Liver (tissue), 7 donors: ENCODE measurements at regions not wholly inside any gene's neighbourhood (a gene's known extent, or its start where the extent isn't known, plus 50 kb on each side); places are given as distances from the start of the nearest gene placed in this dataset.

Source experiments
- DNase-seq: peaks from one replicate; pipeline ENCODE4 v3.0.0-alpha.2; 2017; ENCODE audit warnings: low spot score
- H3K27ac ChIP-seq, 2 donors: one replicate each; pipeline ENCODE4 v1.7.0; 2013; ENCODE audit warnings: inconsistent platforms in 2 of 2, low read length in 2 of 2, control low read depth in 1 of 2, low read depth in 1 of 2, mild to moderate bottlenecking in 1 of 2
- H3K27me3 ChIP-seq, 4 donors: one replicate each; pipeline versions ENCODE4 v1.6.1 to v1.7.0; 2013; ENCODE audit warnings: low read length in 3 of 4, inconsistent platforms in 1 of 4, mild to moderate bottlenecking in 1 of 4, moderate library complexity in 1 of 4; ENCODE audit not compliant: control insufficient read depth in 4 of 4, insufficient read depth in 4 of 4
- H3K36me3 ChIP-seq, 4 donors: one replicate each; pipeline versions ENCODE4 v1.6.1 to v1.7.0; 2013; ENCODE audit warnings: low read length in 3 of 4, mild to moderate bottlenecking in 3 of 4, low read depth in 1 of 4, moderate library complexity in 1 of 4; ENCODE audit not compliant: control insufficient read depth in 4 of 4, insufficient read depth in 3 of 4
- H3K4me1 ChIP-seq, 4 donors: one replicate each; pipeline versions ENCODE4 v1.6.1 to v1.7.0; 2013; ENCODE audit warnings: low read length in 3 of 4, mild to moderate bottlenecking in 3 of 4, moderate library complexity in 1 of 4; ENCODE audit not compliant: control insufficient read depth in 4 of 4, insufficient read depth in 4 of 4
- H3K4me3 ChIP-seq, 3 donors: one replicate each; pipeline versions ENCODE4 v1.6.1 to v1.7.0; 2013; ENCODE audit warnings: low read length in 3 of 3, control low read depth in 1 of 3, low read depth in 1 of 3, mild to moderate bottlenecking in 1 of 3
- H3K9ac ChIP-seq, 2 donors: one replicate each; pipeline ENCODE4 v1.7.0; 2013; ENCODE audit warnings: low read length in 2 of 2, mild to moderate bottlenecking in 2 of 2, moderate library complexity in 2 of 2, control low read depth in 1 of 2, low read depth in 1 of 2
- H3K9me3 ChIP-seq, 4 donors: one replicate each; pipeline versions ENCODE4 v1.6.1 to v1.7.0; 2013; ENCODE audit warnings: low read length in 3 of 4; ENCODE audit not compliant: control insufficient read depth in 4 of 4
- EGR1 ChIP-seq, 2 donors: IDR thresholded peaks; 2 replicates each; pipeline ENCODE4 v1.6.1; 2016 to 2018; ENCODE audit warnings: antibody characterized with exemption in 2 of 2, low read depth in 2 of 2
- FOXA1 ChIP-seq: IDR thresholded peaks from 2 replicates; pipeline ENCODE4 v1.6.1; 2016; ENCODE audit warnings: antibody characterized with exemption
- FOXA2 ChIP-seq: IDR thresholded peaks from 2 replicates; pipeline ENCODE4 v1.6.1; 2016; ENCODE audit warnings: antibody characterized with exemption
- HNF4A ChIP-seq, 2 donors: conservative IDR thresholded peaks; 2 replicates each; pipeline ENCODE4 v1.6.1; 2016; ENCODE audit warnings: antibody characterized with exemption in 2 of 2, mild to moderate bottlenecking in 2 of 2
- HNF4G ChIP-seq: IDR thresholded peaks from 2 replicates; pipeline ENCODE4 v1.6.1; 2016; ENCODE audit warnings: antibody characterized with exemption
- JUND ChIP-seq, 2 donors: IDR thresholded peaks; 2 replicates each; pipeline ENCODE4 v1.6.1; 2016; ENCODE audit warnings: antibody characterized with exemption in 2 of 2
- NR2F2 ChIP-seq: IDR thresholded peaks from 2 replicates; pipeline ENCODE4 v1.6.1; 2016; ENCODE audit warnings: antibody characterized with exemption
- RAD21 ChIP-seq, 2 donors: IDR thresholded peaks; 2 replicates each; pipeline ENCODE4 v1.6.1; 2016; ENCODE audit warnings: antibody characterized with exemption in 2 of 2, mild to moderate bottlenecking in 2 of 2
- RXRA ChIP-seq, 2 donors: IDR thresholded peaks; 2 replicates each; pipeline ENCODE4 v1.6.1; 2017 to 2018; ENCODE audit warnings: antibody characterized with exemption in 2 of 2, mild to moderate bottlenecking in 1 of 2
- SP1 ChIP-seq: IDR thresholded peaks from 2 replicates; pipeline ENCODE4 v1.6.1; 2018; ENCODE audit warnings: antibody characterized with exemption, mild to moderate bottlenecking
- TAF1 ChIP-seq: conservative IDR thresholded peaks from 2 replicates; pipeline ENCODE4 v1.6.1; 2016; ENCODE audit warnings: antibody characterized with exemption, mild to moderate bottlenecking
- YY1 ChIP-seq: IDR thresholded peaks from 2 replicates; pipeline ENCODE4 v1.6.1; 2016; ENCODE audit warnings: antibody characterized with exemption, mild to moderate bottlenecking
- WGBS: extraction: QIAGEN DNeasy Blood & Tissue Kit; methylation state at CpG from one replicate; pipeline ENCODE4 v1.1.7; 2013; 5-methylcytosine and 5-hydroxymethylcytosine counted together
- TF ChIP-seq, protein P1 (sequence below): IDR thresholded peaks from 2 replicates; pipeline ENCODE4 v1.6.1; 2016; ENCODE audit warnings: antibody characterized with exemption
- TF ChIP-seq, protein P2 (sequence below): IDR thresholded peaks from 2 replicates; pipeline ENCODE4 v1.6.1; 2016; ENCODE audit warnings: antibody characterized with exemption
- TF ChIP-seq, protein P3 (sequence below): IDR thresholded peaks from 2 replicates; pipeline ENCODE4 v1.6.1; 2016; ENCODE audit warnings: antibody characterized with exemption
- TF ChIP-seq, protein P4 (sequence below): IDR thresholded peaks from 2 replicates; pipeline ENCODE4 v1.6.1; 2016; ENCODE audit warnings: antibody characterized with exemption, mild to moderate bottlenecking
- donor health status: healthy.
- donor health status: healthy.
- donor health status: healthy.
- donor health status: healthy.

DNA sequence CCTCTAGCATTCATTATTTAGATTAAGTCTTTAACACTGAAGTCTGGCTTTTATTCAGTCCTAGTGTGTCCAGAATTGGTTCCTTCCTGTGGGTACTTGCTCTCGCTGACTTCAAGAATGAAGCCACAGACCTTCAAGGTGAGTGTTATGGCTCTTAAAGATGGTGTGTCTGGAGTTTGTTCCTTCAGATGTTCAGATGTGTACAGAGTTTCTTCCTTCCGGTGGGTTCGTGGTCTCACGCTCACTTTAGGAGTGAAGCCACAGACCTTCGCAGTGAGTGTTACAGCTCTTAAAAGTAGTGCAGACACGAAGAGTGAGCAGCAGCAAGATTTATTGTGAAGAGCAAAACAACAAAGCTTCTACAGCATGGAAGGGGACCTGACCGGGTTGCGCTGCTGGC, 860.6 kb downstream of the STIM2 start (continued):
- TF ChIP-seq EGR1 (IDR thresholded peaks at IDR 0.05; ENCODE audit: low read depth in 2 of 2) (no peak), FOXA1 (no peak)

DNA sequence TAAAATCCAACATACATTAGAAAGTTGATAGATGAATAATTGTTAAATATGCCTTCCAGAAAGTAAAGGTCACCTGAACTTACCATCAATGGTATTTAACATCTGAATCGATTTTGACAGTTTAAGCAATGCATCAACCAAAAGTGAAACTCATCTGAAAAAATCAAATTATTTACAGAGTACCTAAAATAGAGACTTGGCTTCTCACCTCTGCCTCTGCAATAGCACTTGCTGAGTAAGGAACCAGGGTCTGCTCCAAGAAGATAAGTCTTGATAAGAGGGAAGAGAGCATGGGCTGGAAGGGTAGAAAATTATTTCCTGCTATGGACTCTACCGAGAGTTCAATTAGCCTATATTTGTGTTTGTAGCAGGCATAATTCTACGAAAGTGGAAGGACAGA, 868.3 kb downstream of the STIM2 start:
- 66% methylated on average over 3 of the region's 3 CpGs for WGBS
- no peaks in the 10 kb centered on the region for H3K9me3 ChIP-seq
- H3K9ac ChIP-seq, result no peak overlapping the region
- H3K4me3 ChIP-seq, result no peak overlapping the region
- no peak for DNase-seq
- TF ChIP-seq RAD21 (IDR thresholded peaks at IDR 0.05) (no peak), TAF1 (no peak), FOXA2 (no peak), YY1 (no peak), EGR1 (IDR thresholded peaks at IDR 0.05; ENCODE audit: low read depth in 2 of 2) (no peak), HNF4G (no peak), NR2F2 (no peak), JUND (IDR thresholded peaks at IDR 0.05) (no peak), RXRA (IDR thresholded peaks at IDR 0.05) (no peak), FOXA1 (no peak), SP1 (no peak)
- TF ChIP-seq, protein P1, sequence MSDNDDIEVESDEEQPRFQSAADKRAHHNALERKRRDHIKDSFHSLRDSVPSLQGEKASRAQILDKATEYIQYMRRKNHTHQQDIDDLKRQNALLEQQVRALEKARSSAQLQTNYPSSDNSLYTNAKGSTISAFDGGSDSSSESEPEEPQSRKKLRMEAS, result no peak
- TF ChIP-seq, protein P2, sequence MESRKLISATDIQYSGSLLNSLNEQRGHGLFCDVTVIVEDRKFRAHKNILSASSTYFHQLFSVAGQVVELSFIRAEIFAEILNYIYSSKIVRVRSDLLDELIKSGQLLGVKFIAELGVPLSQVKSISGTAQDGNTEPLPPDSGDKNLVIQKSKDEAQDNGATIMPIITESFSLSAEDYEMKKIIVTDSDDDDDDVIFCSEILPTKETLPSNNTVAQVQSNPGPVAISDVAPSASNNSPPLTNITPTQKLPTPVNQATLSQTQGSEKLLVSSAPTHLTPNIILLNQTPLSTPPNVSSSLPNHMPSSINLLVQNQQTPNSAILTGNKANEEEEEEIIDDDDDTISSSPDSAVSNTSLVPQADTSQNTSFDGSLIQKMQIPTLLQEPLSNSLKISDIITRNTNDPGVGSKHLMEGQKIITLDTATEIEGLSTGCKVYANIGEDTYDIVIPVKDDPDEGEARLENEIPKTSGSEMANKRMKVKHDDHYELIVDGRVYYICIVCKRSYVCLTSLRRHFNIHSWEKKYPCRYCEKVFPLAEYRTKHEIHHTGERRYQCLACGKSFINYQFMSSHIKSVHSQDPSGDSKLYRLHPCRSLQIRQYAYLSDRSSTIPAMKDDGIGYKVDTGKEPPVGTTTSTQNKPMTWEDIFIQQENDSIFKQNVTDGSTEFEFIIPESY, result no peak
- TF ChIP-seq, protein P3, sequence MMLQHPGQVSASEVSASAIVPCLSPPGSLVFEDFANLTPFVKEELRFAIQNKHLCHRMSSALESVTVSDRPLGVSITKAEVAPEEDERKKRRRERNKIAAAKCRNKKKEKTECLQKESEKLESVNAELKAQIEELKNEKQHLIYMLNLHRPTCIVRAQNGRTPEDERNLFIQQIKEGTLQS, result no peak
- H3K36me3 ChIP-seq, result no peaks in the 10 kb centered on the region
- H3K4me1 ChIP-seq, result no peaks in the 10 kb centered on the region
- H3K27me3 ChIP-seq, result no peaks in the 10 kb centered on the region
- no peak overlapping the region for H3K27ac ChIP-seq

DNA sequence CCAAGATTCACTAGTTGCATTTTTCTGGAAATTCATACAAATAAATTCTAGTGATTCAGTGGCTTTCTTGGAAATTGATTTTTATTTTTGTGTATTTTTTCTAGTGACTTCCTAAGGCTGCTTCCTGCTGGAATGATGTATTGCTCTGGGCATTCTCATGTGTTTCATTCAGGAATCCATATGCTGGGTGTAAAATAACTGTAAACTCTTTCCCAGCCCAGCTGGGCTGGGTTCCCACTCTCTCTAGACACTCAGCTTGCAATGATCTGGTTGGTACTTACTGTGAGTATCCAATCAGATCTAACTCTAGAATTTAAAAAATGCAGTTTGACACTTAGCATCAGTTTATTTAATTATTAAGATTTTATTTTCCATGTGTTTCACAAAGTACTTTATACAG, 882.2 kb downstream of the STIM2 start:
- no peak for DNase-seq
- no peak for TF ChIP-seq HNF4A (conservative IDR thresholded peaks at IDR 0.05)
- TF ChIP-seq EGR1 (IDR thresholded peaks at IDR 0.05; ENCODE audit: low read depth in 2 of 2), result no peak
- TF ChIP-seq JUND (IDR thresholded peaks at IDR 0.05), result no peak
- no peak for TF ChIP-seq RAD21 (IDR thresholded peaks at IDR 0.05)
- no peak for TF ChIP-seq NR2F2
- TF ChIP-seq RXRA (IDR thresholded peaks at IDR 0.05), result no peak
- TF ChIP-seq, protein P4, sequence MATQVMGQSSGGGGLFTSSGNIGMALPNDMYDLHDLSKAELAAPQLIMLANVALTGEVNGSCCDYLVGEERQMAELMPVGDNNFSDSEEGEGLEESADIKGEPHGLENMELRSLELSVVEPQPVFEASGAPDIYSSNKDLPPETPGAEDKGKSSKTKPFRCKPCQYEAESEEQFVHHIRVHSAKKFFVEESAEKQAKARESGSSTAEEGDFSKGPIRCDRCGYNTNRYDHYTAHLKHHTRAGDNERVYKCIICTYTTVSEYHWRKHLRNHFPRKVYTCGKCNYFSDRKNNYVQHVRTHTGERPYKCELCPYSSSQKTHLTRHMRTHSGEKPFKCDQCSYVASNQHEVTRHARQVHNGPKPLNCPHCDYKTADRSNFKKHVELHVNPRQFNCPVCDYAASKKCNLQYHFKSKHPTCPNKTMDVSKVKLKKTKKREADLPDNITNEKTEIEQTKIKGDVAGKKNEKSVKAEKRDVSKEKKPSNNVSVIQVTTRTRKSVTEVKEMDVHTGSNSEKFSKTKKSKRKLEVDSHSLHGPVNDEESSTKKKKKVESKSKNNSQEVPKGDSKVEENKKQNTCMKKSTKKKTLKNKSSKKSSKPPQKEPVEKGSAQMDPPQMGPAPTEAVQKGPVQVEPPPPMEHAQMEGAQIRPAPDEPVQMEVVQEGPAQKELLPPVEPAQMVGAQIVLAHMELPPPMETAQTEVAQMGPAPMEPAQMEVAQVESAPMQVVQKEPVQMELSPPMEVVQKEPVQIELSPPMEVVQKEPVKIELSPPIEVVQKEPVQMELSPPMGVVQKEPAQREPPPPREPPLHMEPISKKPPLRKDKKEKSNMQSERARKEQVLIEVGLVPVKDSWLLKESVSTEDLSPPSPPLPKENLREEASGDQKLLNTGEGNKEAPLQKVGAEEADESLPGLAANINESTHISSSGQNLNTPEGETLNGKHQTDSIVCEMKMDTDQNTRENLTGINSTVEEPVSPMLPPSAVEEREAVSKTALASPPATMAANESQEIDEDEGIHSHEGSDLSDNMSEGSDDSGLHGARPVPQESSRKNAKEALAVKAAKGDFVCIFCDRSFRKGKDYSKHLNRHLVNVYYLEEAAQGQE, result no peak
- TF ChIP-seq SP1, result no peak
- TF ChIP-seq TAF1, result no peak
- no peak overlapping the region for H3K4me3 ChIP-seq

More for the DNA sequence above, 882.2 kb downstream of the STIM2 start:
- no peaks in the 10 kb centered on the region for H3K27me3 ChIP-seq
- no peak overlapping the region for H3K9ac ChIP-seq
- no peaks in the 10 kb centered on the region for H3K36me3 ChIP-seq
- H3K27ac ChIP-seq, result no peak overlapping the region
- H3K4me1 ChIP-seq, result no peaks in the 10 kb centered on the region
- no peaks in the 10 kb centered on the region for H3K9me3 ChIP-seq
